HEK293 (cell line): ENCODE measurements at regions not wholly inside any gene's neighbourhood (a gene's known extent, or its start where the extent isn't known, plus 50 kb on each side); places are given as distances from the start of the nearest gene placed in this dataset.

Source experiments
- CTCF ChIA-PET: fragments of 350-600 bp; formaldehyde crosslinking; extraction: SDS; loops from one replicate; lab custom pipeline; 2021; ENCODE audit warnings: antibody characterized with exemption; lab: Yijun Ruan, JAX
- POLR2A ChIA-PET: fragments of 300-600 bp; formaldehyde crosslinking; extraction: SDS; loops from one replicate; lab custom pipeline; 2020; ENCODE audit warnings: antibody characterized with exemption, inconsistent platforms; lab: Yijun Ruan, JAX
- H3K27ac ChIP-seq: fragments of 200-500 bp; sonication (Bioruptor generic); 2 replicates; pipeline ENCODE4 v1.5.1; 2014; ENCODE audit warnings: low read depth, low read length, control low read depth, inconsistent platforms; ENCODE audit errors: extremely low read depth
- H3K36me3 ChIP-seq, 2 experiments: fragments of 200-500 bp in 1 of 2; sonication (Bioruptor generic) in 1 of 2; 1 replicate in 1 of 2; 2 replicates in 1 of 2; pipeline ENCODE4 v1.5.1; 2014 to 2017; ENCODE audit warnings: inconsistent platforms in 2 of 2, low read length in 2 of 2; ENCODE audit not compliant: control insufficient read depth in 2 of 2, insufficient read depth in 1 of 2
- H3K4me1 ChIP-seq: fragments of 200-500 bp; sonication (Bioruptor generic); 2 replicates; pipeline ENCODE4 v1.5.1; 2014; ENCODE audit warnings: mild to moderate bottlenecking, low read length, inconsistent platforms; ENCODE audit not compliant: control insufficient read depth, insufficient read depth
- H3K4me3 ChIP-seq: 2 replicates; pipeline ENCODE4 v1.5.1; 2011; ENCODE audit warnings: low read depth, mild to moderate bottlenecking, control low read depth, low read length, moderate library complexity
- H3K9me3 ChIP-seq: fragments of 200-500 bp; sonication (Bioruptor generic); 2 replicates; pipeline ENCODE4 v1.5.1; 2014; ENCODE audit warnings: low read depth, low read length, inconsistent platforms; ENCODE audit not compliant: control insufficient read depth, insufficient read depth
- KLF16 ChIP-seq: fragments of 450-650 bp; formaldehyde crosslinking; IDR thresholded peaks from 2 replicates; pipeline ENCODE4 v1.5.1; 2017; ENCODE audit warnings: missing biosample characterization, missing genetic modification characterization
- KLF8 ChIP-seq: fragments of 450-650 bp; formaldehyde crosslinking; IDR thresholded peaks from 2 replicates; pipeline ENCODE4 v1.5.1; 2016; ENCODE audit warnings: missing biosample characterization, missing genetic modification characterization
- SP2 ChIP-seq: fragments of 450-650 bp; formaldehyde crosslinking; IDR thresholded peaks from 2 replicates; pipeline ENCODE4 v1.5.1; 2016; ENCODE audit warnings: missing biosample characterization, missing genetic modification characterization
- ZEB2 ChIP-seq: fragments of 450-650 bp; formaldehyde crosslinking; IDR thresholded peaks from 2 replicates; pipeline ENCODE4 v1.5.1; 2016; ENCODE audit warnings: missing biosample characterization, missing genetic modification characterization
- ZNF223 ChIP-seq: fragments of 450-650 bp; formaldehyde crosslinking; IDR thresholded peaks from 2 replicates; pipeline ENCODE4 v1.5.1; 2016; ENCODE audit warnings: missing biosample characterization, missing genetic modification characterization
- ZNF292 ChIP-seq: fragments of 450-650 bp; formaldehyde crosslinking; IDR thresholded peaks from 2 replicates; pipeline ENCODE4 v1.5.1; 2016; ENCODE audit warnings: low read depth, missing biosample characterization, missing genetic modification characterization, borderline replicate concordance
- ZNF341 ChIP-seq: fragments of 450-650 bp; formaldehyde crosslinking; IDR thresholded peaks from 2 replicates; pipeline ENCODE4; 2016; ENCODE audit warnings: low read depth, missing biosample characterization, missing genetic modification characterization
- ZNF350 ChIP-seq: fragments of 450-650 bp; formaldehyde crosslinking; IDR thresholded peaks from 2 replicates; pipeline ENCODE4 v1.5.0; 2017; ENCODE audit warnings: missing biosample characterization, mild to moderate bottlenecking, missing genetic modification characterization
- ZNF423 ChIP-seq: fragments of 450-650 bp; formaldehyde crosslinking; IDR thresholded peaks from 2 replicates; pipeline ENCODE4 v1.5.1; 2016; ENCODE audit warnings: missing biosample characterization, missing genetic modification characterization
- ZNF548 ChIP-seq: fragments of 450-650 bp; formaldehyde crosslinking; IDR thresholded peaks from 2 replicates; pipeline ENCODE4 v1.5.1; 2016; ENCODE audit warnings: missing biosample characterization, missing genetic modification characterization
- ZNF654 ChIP-seq: fragments of 450-650 bp; formaldehyde crosslinking; IDR thresholded peaks from 2 replicates; pipeline ENCODE4 v1.5.1; 2016; ENCODE audit warnings: low read depth, missing biosample characterization, missing genetic modification characterization
- ZNF76 ChIP-seq: fragments of 450-650 bp; formaldehyde crosslinking; IDR thresholded peaks from 2 replicates; pipeline ENCODE4; 2016; ENCODE audit warnings: low read depth, missing biosample characterization, missing genetic modification characterization, borderline replicate concordance
- ZNF830 ChIP-seq: fragments of 450-650 bp; IDR thresholded peaks from 2 replicates; pipeline ENCODE4 v1.5.0; 2018; ENCODE audit warnings: missing biosample characterization, missing genetic modification characterization, low read depth, mild to moderate bottlenecking, moderate library complexity
- ZSCAN30 ChIP-seq: fragments of 450-650 bp; IDR thresholded peaks from 2 replicates; pipeline ENCODE4 v1.5.1; 2018; ENCODE audit warnings: missing biosample characterization, mild to moderate bottlenecking, missing genetic modification characterization, moderate library complexity
- TF ChIP-seq, protein P1 (sequence below): fragments of 450-650 bp; formaldehyde crosslinking; IDR thresholded peaks from 2 replicates; pipeline ENCODE4 v1.5.1; 2016; ENCODE audit warnings: missing biosample characterization, missing genetic modification characterization, low read depth
- TF ChIP-seq, protein P2 (sequence below): fragments of 450-650 bp; formaldehyde crosslinking; IDR thresholded peaks from 2 replicates; pipeline ENCODE4 v1.5.1; 2016; ENCODE audit warnings: missing biosample characterization, missing genetic modification characterization
- TF ChIP-seq, protein P3 (sequence below): fragments of 450-650 bp; formaldehyde crosslinking; optimal IDR thresholded peaks from 2 replicates; pipeline ENCODE3; 2016; ENCODE audit warnings: missing biosample characterization, mild to moderate bottlenecking, missing genetic modification characterization
- TF ChIP-seq, protein P4 (sequence below): fragments of 450-650 bp; formaldehyde crosslinking; IDR thresholded peaks from 2 replicates; pipeline ENCODE4 v1.5.1; 2017; ENCODE audit warnings: missing biosample characterization, missing genetic modification characterization
- TF ChIP-seq, protein P5 (sequence below): fragments of 450-650 bp; IDR thresholded peaks from 2 replicates; pipeline ENCODE4 v1.5.1; 2018; ENCODE audit warnings: missing biosample characterization, mild to moderate bottlenecking, missing genetic modification characterization
- TF ChIP-seq, protein P6 (sequence below): fragments of 450-650 bp; IDR thresholded peaks from 2 replicates; pipeline ENCODE4 v1.5.1; 2018; ENCODE audit warnings: missing biosample characterization, missing genetic modification characterization

DNA sequence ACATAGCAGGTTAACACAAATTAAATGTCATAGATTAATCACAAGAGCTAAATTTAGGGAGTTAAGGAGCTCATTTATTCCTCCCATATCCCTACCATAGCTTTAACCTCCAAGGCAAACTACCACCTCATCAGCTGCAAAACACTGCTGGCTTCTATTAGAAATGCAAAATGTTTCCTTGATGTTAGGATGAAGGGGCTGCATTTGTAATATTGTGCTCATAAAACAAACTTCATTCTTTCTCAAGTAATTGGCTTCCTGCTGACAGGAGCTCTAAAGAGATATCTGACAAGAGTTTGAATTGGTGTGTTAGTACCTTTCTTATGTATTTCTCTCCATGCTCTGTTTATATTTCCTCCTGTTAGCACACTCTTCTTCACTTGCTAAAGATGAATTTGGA lies 152.1 kb downstream of the OLFM4 start (continued):
- TF ChIP-seq ZSCAN30 (tag by site-specific recombination) (no peak), ZEB2 (tag by site-specific recombination) (no peak), KLF16 (tag by site-specific recombination) (no peak)
- TF ChIP-seq, protein P1, sequence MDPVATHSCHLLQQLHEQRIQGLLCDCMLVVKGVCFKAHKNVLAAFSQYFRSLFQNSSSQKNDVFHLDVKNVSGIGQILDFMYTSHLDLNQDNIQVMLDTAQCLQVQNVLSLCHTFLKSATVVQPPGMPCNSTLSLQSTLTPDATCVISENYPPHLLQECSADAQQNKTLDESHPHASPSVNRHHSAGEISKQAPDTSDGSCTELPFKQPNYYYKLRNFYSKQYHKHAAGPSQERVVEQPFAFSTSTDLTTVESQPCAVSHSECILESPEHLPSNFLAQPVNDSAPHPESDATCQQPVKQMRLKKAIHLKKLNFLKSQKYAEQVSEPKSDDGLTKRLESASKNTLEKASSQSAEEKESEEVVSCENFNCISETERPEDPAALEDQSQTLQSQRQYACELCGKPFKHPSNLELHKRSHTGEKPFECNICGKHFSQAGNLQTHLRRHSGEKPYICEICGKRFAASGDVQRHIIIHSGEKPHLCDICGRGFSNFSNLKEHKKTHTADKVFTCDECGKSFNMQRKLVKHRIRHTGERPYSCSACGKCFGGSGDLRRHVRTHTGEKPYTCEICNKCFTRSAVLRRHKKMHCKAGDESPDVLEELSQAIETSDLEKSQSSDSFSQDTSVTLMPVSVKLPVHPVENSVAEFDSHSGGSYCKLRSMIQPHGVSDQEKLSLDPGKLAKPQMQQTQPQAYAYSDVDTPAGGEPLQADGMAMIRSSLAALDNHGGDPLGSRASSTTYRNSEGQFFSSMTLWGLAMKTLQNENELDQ (tag by site-specific recombination): no peak

DNA sequence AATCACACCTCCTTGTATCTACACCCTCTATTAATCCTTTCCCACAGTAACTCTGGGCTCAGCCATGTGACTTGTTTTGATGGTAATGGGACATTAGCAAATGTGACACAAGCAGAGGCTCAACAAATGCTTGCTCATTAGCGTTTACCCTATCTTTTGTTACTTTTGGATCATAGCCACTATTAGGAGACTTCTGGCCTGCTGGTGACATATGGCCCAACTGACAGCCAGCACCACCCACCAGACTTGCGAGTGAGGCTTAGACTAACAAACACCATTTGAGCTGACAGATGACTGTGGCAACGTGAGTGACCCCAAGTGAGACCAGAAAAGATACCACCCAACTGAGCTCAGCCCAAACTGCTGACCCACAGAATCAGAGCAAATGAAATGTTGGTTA lies 154.1 kb downstream of the OLFM4 start:
- Histone ChIP-seq H3K4me3 (no peak overlapping the region), H3K36me3 (no peaks in the 10 kb centered on the region), H3K9me3 (no peaks in the 10 kb centered on the region), H3K27ac (no peak overlapping the region), H3K4me1 (no peaks in the 10 kb centered on the region)
- CTCF ChIA-PET: no interaction called here
- TF ChIP-seq SP2 (tag by site-specific recombination): no peak
- TF ChIP-seq, protein P2, sequence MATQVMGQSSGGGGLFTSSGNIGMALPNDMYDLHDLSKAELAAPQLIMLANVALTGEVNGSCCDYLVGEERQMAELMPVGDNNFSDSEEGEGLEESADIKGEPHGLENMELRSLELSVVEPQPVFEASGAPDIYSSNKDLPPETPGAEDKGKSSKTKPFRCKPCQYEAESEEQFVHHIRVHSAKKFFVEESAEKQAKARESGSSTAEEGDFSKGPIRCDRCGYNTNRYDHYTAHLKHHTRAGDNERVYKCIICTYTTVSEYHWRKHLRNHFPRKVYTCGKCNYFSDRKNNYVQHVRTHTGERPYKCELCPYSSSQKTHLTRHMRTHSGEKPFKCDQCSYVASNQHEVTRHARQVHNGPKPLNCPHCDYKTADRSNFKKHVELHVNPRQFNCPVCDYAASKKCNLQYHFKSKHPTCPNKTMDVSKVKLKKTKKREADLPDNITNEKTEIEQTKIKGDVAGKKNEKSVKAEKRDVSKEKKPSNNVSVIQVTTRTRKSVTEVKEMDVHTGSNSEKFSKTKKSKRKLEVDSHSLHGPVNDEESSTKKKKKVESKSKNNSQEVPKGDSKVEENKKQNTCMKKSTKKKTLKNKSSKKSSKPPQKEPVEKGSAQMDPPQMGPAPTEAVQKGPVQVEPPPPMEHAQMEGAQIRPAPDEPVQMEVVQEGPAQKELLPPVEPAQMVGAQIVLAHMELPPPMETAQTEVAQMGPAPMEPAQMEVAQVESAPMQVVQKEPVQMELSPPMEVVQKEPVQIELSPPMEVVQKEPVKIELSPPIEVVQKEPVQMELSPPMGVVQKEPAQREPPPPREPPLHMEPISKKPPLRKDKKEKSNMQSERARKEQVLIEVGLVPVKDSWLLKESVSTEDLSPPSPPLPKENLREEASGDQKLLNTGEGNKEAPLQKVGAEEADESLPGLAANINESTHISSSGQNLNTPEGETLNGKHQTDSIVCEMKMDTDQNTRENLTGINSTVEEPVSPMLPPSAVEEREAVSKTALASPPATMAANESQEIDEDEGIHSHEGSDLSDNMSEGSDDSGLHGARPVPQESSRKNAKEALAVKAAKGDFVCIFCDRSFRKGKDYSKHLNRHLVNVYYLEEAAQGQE: no peak
- TF ChIP-seq ZNF654: no peak
- TF ChIP-seq, protein P3, sequence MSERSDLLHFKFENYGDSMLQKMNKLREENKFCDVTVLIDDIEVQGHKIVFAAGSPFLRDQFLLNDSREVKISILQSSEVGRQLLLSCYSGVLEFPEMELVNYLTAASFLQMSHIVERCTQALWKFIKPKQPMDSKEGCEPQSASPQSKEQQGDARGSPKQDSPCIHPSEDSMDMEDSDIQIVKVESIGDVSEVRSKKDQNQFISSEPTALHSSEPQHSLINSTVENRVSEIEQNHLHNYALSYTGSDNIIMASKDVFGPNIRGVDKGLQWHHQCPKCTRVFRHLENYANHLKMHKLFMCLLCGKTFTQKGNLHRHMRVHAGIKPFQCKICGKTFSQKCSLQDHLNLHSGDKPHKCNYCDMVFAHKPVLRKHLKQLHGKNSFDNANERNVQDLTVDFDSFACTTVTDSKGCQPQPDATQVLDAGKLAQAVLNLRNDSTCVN: no peak
- no peak for TF ChIP-seq ZNF830 (tag by site-specific recombination)
- no peak for TF ChIP-seq KLF8 (tag by site-specific recombination)
- TF ChIP-seq ZNF292 (tag by site-specific recombination): no peak
- TF ChIP-seq, protein P4, sequence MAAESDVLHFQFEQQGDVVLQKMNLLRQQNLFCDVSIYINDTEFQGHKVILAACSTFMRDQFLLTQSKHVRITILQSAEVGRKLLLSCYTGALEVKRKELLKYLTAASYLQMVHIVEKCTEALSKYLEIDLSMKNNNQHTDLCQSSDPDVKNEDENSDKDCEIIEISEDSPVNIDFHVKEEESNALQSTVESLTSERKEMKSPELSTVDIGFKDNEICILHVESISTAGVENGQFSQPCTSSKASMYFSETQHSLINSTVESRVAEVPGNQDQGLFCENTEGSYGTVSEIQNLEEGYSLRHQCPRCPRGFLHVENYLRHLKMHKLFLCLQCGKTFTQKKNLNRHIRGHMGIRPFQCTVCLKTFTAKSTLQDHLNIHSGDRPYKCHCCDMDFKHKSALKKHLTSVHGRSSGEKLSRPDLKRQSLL (tag by site-specific recombination): no peak
- TF ChIP-seq ZNF423 (tag by site-specific recombination): no peak
- TF ChIP-seq ZNF548: no peak
- TF ChIP-seq, protein P5, sequence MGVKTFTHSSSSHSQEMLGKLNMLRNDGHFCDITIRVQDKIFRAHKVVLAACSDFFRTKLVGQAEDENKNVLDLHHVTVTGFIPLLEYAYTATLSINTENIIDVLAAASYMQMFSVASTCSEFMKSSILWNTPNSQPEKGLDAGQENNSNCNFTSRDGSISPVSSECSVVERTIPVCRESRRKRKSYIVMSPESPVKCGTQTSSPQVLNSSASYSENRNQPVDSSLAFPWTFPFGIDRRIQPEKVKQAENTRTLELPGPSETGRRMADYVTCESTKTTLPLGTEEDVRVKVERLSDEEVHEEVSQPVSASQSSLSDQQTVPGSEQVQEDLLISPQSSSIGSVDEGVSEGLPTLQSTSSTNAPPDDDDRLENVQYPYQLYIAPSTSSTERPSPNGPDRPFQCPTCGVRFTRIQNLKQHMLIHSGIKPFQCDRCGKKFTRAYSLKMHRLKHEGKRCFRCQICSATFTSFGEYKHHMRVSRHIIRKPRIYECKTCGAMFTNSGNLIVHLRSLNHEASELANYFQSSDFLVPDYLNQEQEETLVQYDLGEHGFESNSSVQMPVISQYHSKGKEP (tag by site-specific recombination): no peak
- no peak for TF ChIP-seq ZNF223 (tag by site-specific recombination)
- no peak for TF ChIP-seq ZNF350 (tag by site-specific recombination)
- TF ChIP-seq ZNF341: no peak
- TF ChIP-seq ZNF76 (tag by site-specific recombination): no peak
- TF ChIP-seq, protein P6, sequence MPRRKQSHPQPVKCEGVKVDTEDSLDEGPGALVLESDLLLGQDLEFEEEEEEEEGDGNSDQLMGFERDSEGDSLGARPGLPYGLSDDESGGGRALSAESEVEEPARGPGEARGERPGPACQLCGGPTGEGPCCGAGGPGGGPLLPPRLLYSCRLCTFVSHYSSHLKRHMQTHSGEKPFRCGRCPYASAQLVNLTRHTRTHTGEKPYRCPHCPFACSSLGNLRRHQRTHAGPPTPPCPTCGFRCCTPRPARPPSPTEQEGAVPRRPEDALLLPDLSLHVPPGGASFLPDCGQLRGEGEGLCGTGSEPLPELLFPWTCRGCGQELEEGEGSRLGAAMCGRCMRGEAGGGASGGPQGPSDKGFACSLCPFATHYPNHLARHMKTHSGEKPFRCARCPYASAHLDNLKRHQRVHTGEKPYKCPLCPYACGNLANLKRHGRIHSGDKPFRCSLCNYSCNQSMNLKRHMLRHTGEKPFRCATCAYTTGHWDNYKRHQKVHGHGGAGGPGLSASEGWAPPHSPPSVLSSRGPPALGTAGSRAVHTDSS (tag by site-specific recombination): no peak
- POLR2A ChIA-PET: no interaction called here
